ENCODE measurements at regions not wholly inside any gene's neighbourhood (a gene's known extent, or its start where the extent isn't known, plus 50 kb on each side); places are given as distances from the start of the nearest gene placed in this dataset.

DNA sequence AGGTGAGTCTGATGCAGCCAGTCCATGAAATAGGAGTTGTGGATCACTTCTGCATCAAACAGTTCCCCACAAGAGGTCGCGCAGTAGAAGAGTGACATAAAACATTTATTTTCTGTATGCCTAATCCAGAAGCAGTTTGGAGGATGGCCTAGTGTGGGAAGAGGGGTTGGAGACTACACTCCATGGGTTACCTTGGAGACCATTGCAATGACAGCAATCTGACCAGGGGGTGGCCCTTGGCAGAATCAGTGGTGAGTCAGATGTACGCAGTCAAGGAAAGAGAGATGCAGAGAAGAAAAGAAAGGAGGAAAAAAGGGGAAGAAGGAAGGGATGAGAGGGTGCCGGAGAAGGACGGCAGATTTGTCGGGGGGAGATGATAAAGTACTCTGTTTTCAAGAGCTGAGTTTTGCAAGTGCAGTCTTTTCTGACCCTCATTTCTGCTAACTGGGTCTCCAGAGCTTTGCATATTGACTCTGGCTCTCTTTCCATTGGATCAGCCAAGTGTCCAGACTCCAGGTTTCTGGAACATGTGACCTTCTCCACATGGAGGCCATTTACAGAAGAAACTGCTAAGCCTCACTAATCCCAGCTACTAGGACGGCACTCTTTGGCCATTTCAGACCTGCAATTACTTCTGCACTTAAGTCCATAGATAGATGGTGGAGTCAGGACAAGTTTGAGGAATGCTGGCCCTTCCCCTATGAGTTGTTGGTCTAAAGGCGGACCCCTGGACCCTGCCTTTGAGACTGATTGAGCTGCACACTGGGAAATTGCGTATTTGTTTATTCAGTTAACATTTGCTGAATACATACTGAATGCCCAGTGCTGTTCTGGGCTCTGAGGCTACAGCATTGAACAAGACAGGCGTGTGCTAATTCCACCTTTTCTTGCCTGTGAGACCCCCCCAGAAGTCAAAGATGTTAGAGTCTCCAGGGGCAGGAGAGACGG is 424.2 kb downstream of the BCL11B start:
- H3K36me3 Mint-ChIP-seq, result no peaks in the 10 kb centered on the region
- no peaks in the 10 kb centered on the region; the same call in 1 of the 2 replicates for H3K27me3 Mint-ChIP-seq (ENCODE audit: low read depth)
- DNase-seq (ENCODE audit: low spot score) (no peak), ATAC-seq (no peak)
- ChIA-PET CTCF (no interaction called here), POLR2A (no interaction called here)
- no peak overlapping the region for H3K4me3 Mint-ChIP-seq
- H3K27ac Mint-ChIP-seq, result no peak overlapping the region
- TF ChIP-seq JAZF1 (CRISPR knock-in tag; IDR thresholded peaks at IDR 0.05), result no peak
- no peak for TF ChIP-seq PRRX2 (CRISPR knock-in tag; IDR thresholded peaks at IDR 0.05)
- no peak for TF ChIP-seq ZNF425 (CRISPR knock-in tag; conservative IDR thresholded peaks at IDR 0.05)
- peaks cover 4% of the 10 kb centered on the region; the same call in 1 of the 2 replicates for H3K4me1 Mint-ChIP-seq
- no peaks in the 10 kb centered on the region for H3K9me3 Mint-ChIP-seq

- H3K27me3 Mint-ChIP-seq (ENCODE audit: low read depth), result no peaks in the 10 kb centered on the region
- POLR2A ChIA-PET, result no interaction called here
- H3K4me1 Mint-ChIP-seq, result peaks cover 16% of the 10 kb centered on the region
- CTCF ChIA-PET, result no interaction called here
- H3K36me3 Mint-ChIP-seq, result no peaks in the 10 kb centered on the region
- TF ChIP-seq, protein P1, sequence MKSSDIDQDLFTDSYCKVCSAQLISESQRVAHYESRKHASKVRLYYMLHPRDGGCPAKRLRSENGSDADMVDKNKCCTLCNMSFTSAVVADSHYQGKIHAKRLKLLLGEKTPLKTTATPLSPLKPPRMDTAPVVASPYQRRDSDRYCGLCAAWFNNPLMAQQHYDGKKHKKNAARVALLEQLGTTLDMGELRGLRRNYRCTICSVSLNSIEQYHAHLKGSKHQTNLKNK (CRISPR knock-in tag; IDR thresholded peaks at IDR 0.05), result no peak
- TF ChIP-seq RELA (CRISPR knock-in tag; IDR thresholded peaks at IDR 0.05; ENCODE audit: borderline replicate concordance) (no peak), PREB (CRISPR knock-in tag; IDR thresholded peaks at IDR 0.05; ENCODE audit: borderline replicate concordance) (no peak), E2F1 (CRISPR knock-in tag; IDR thresholded peaks at IDR 0.05) (no peak), KAT7 (CRISPR knock-in tag; IDR thresholded peaks at IDR 0.05; ENCODE audit: borderline replicate concordance) (no peak), NR1H2 (CRISPR knock-in tag; IDR thresholded peaks at IDR 0.05) (no peak), HMGA2 (CRISPR knock-in tag; IDR thresholded peaks at IDR 0.05) (no peak)
- TF ChIP-seq, protein P2, sequence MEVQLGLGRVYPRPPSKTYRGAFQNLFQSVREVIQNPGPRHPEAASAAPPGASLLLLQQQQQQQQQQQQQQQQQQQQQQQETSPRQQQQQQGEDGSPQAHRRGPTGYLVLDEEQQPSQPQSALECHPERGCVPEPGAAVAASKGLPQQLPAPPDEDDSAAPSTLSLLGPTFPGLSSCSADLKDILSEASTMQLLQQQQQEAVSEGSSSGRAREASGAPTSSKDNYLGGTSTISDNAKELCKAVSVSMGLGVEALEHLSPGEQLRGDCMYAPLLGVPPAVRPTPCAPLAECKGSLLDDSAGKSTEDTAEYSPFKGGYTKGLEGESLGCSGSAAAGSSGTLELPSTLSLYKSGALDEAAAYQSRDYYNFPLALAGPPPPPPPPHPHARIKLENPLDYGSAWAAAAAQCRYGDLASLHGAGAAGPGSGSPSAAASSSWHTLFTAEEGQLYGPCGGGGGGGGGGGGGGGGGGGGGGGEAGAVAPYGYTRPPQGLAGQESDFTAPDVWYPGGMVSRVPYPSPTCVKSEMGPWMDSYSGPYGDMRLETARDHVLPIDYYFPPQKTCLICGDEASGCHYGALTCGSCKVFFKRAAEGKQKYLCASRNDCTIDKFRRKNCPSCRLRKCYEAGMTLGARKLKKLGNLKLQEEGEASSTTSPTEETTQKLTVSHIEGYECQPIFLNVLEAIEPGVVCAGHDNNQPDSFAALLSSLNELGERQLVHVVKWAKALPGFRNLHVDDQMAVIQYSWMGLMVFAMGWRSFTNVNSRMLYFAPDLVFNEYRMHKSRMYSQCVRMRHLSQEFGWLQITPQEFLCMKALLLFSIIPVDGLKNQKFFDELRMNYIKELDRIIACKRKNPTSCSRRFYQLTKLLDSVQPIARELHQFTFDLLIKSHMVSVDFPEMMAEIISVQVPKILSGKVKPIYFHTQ (CRISPR knock-in tag; IDR thresholded peaks at IDR 0.05), result no peak
- TF ChIP-seq, protein P3, sequence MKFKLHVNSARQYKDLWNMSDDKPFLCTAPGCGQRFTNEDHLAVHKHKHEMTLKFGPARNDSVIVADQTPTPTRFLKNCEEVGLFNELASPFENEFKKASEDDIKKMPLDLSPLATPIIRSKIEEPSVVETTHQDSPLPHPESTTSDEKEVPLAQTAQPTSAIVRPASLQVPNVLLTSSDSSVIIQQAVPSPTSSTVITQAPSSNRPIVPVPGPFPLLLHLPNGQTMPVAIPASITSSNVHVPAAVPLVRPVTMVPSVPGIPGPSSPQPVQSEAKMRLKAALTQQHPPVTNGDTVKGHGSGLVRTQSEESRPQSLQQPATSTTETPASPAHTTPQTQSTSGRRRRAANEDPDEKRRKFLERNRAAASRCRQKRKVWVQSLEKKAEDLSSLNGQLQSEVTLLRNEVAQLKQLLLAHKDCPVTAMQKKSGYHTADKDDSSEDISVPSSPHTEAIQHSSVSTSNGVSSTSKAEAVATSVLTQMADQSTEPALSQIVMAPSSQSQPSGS (CRISPR knock-in tag; IDR thresholded peaks at IDR 0.05; ENCODE audit: borderline replicate concordance, low read depth), result no peak
- DNase-seq (ENCODE audit: low spot score), result no peak
- H3K27ac Mint-ChIP-seq, result no peak overlapping the region
- H3K4me3 Mint-ChIP-seq, result no peak overlapping the region
- no peaks in the 10 kb centered on the region for H3K9me3 Mint-ChIP-seq
- peak; percentile 58 for ATAC-seq
Observed at GRCh38 chr14:98853063-98853729, 418.8 kb downstream of the BCL11B start.

Measured in WTC11 (cell line).